Activated CD4-positive, alpha-beta memory T cell treated with anti-CD3 and anti-CD28 coated beads for 36 hours (primary cell): ENCODE measurements at regions not wholly inside any gene's neighbourhood (a gene's known extent, or its start where the extent isn't known, plus 50 kb on each side); places are given as distances from the start of the nearest gene placed in this dataset.

Source experiments
- CTCF ChIA-PET: fragments of 350-600 bp; sonication (Branson Sonifier 250); formaldehyde crosslinking; loops from one replicate; lab custom pipeline; 2021; ENCODE audit warnings: antibody characterized with exemption, inconsistent platforms; lab: Charles Lee
- POLR2A ChIA-PET: fragments of 350-600 bp; sonication (Branson Sonifier 250); formaldehyde crosslinking; loops from one replicate; lab custom pipeline; 2021; ENCODE audit warnings: antibody characterized with exemption; lab: Charles Lee
- DNase-seq: peaks from one replicate; pipeline ENCODE4 v3.0.0-alpha.2; 2020
- H3K27ac Mint-ChIP-seq: one replicate; pipeline ENCODE4 v1.8.0; 2021; ENCODE audit warnings: mixed read lengths
- H3K27me3 Mint-ChIP-seq: one replicate; pipeline ENCODE4 v1.8.0; 2021; ENCODE audit warnings: mixed read lengths
- H3K36me3 Mint-ChIP-seq: one replicate; pipeline ENCODE4 v1.8.0; 2021; ENCODE audit warnings: mixed read lengths
- H3K4me1 Mint-ChIP-seq: one replicate; pipeline ENCODE4 v1.8.0; 2021; ENCODE audit warnings: low read depth, mixed read lengths
- H3K4me3 Mint-ChIP-seq: one replicate; pipeline ENCODE4 v1.8.0; 2021; ENCODE audit warnings: mild to moderate bottlenecking, mixed read lengths
- H3K9me3 Mint-ChIP-seq: one replicate; pipeline ENCODE4 v1.8.0; 2021; ENCODE audit warnings: mixed read lengths
- intact Hi-C: fragments of 100-400 bp; cut with micrococcal nuclease; formaldehyde crosslinking; loops from one replicate; pipeline ENCODE4 v1.15.1; 2023

DNA sequence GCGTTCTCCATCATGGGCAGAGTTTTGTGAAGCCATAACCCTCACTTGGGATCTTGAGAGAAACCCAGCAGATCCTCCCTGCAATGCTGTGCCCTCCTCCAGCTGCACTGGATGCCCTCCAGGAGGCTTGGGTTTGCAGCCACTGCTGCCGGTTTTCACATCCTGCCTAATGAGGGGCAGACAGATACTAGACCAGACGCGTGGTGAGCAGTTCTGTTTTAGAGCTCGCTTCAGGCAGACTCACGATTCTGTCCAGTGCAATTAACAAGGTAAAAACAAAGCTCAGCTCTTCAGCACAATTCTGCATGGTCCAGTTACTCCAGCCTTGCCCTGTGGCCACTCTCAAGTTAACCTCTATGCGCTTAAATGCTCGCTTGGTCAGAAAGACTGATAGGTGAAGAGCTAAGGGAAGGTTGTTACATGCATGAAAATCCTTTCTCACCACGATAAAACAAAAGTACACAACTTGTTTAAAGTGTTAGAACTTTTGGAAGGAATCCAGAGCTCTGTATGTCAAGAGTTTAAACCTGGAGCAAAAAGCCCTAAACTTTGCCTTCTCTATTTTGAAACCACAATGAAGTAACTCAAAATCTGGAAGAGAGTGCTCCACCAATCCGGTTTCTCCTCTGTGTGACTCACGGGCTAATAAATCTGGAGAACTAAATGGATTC lies 292.3 kb upstream of the FAT3 start:
- intact Hi-C loops = no loop called here
- Mint-ChIP-seq H3K9me3 (peaks cover 6% of the 10 kb centered on the region), H3K27ac (no peak overlapping the region), H3K27me3 (no peaks in the 10 kb centered on the region), H3K36me3 (no peaks in the 10 kb centered on the region), H3K4me1 (no peaks in the 10 kb centered on the region), H3K4me3 (no peak overlapping the region)
- POLR2A ChIA-PET = no interaction called here
- CTCF ChIA-PET = no interaction called here
- no peak for DNase-seq

DNA sequence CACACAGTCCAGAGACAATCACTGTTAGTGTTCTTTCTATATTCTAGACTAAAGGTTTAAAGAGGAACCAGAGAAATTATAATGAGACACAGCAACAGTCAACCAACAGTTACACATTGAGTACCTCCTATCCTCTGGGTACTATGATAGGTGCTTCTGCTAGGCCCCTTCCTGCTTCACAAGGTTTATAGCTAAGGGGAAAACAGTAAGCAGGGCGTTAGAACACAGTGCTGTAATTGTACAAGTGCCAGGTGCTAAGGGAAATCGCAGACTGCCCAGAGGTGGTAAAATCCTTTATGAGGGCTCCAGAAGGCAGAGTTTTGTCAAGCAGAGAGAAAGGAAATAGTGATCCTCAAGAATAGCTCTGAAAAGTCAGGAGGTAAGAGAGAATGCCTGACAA lies 297.2 kb upstream of the FAT3 start:
- Mint-ChIP-seq H3K9me3 (peaks cover 9% of the 10 kb centered on the region), H3K4me1 (no peaks in the 10 kb centered on the region), H3K27ac (no peak overlapping the region), H3K4me3 (no peak overlapping the region), H3K36me3 (no peaks in the 10 kb centered on the region), H3K27me3 (no peaks in the 10 kb centered on the region)
- POLR2A ChIA-PET = no interaction called here
- CTCF ChIA-PET = no interaction called here
- no peak for DNase-seq
- intact Hi-C loops = no loop called here

DNA sequence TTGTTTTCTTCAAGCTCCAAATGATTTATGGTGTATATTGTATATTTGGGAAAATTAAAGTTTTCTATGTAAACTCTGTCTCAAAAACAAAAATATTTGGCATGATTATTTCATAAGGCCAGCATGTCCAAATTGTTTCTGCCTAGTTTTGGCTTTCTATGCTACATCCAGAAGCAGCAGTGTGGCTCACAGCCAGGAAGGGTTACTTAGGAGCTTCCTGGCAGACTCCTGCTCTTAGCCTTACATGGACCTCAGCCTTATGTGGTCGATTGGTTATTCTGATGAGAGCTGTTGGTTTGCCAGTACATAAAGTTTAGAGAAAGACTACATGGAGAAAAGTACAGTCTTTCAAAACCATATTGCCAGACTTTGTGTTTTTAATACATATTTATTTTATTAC lies 297.7 kb upstream of the FAT3 start:
- H3K27me3 Mint-ChIP-seq = no peaks in the 10 kb centered on the region
- no peaks in the 10 kb centered on the region for H3K4me1 Mint-ChIP-seq
- peaks cover 9% of the 10 kb centered on the region for H3K9me3 Mint-ChIP-seq
- H3K36me3 Mint-ChIP-seq = no peaks in the 10 kb centered on the region
- DNase-seq = no peak
- intact Hi-C loops = no loop called here
- ChIA-PET POLR2A (no interaction called here), CTCF (no interaction called here)
- no peak overlapping the region for H3K4me3 Mint-ChIP-seq
- H3K27ac Mint-ChIP-seq = no peak overlapping the region

DNA sequence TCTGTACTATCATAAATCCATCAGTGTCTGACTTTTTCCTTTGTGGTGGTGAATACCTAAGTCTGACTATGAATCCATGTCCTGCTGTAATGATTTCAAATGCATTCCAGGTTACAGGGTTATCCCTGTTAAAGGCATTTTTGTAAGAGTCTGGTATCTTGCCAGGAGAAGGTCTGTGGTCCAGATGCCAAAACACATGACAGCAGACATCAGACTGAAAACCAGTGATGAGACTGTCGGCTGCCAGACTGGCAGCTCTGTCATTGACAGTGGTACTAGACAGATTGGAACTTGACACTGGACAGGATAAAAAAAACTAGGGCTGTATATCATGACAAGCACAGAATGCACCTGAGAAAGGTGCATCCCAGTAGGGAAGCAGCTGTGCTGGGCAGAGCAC lies 301.8 kb upstream of the FAT3 start:
- intact Hi-C loops = no loop called here
- POLR2A ChIA-PET = interaction anchor here (0.6 kb wide), 1 partner anchor 23 kb away, joined by 8 read pairs; no protein-coding TSS in a partner anchor

DNA sequence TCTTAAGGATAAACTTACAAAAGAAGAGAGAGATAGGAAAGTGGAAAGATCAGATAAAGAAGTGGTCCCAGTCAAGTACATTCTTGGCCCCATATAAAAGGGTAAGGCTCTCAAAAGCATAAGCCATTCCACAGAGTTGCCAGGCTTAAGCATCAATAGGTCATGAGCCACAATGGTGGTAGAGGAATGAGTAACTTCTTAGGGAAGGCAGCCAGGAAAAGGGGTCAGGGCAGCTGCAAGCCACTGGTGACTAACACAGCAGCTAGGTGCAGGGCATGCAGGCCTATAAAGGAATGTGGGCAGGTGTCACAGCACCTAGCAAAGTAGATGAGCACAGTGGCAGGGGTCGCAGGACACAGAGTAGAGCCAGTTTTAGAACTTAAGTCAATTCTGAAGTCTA lies 302.6 kb upstream of the FAT3 start:
- no peak for DNase-seq
- Mint-ChIP-seq H3K4me3 (no peak overlapping the region), H3K36me3 (no peaks in the 10 kb centered on the region), H3K27ac (no peak overlapping the region), H3K9me3 (peaks cover 6% of the 10 kb centered on the region), H3K27me3 (no peaks in the 10 kb centered on the region), H3K4me1 (no peaks in the 10 kb centered on the region)
- intact Hi-C loops = no loop called here
- POLR2A ChIA-PET = no interaction called here
- CTCF ChIA-PET = no interaction called here

More for the DNA sequence above, 301.8 kb upstream of the FAT3 start:
- Mint-ChIP-seq H3K27me3 (no peaks in the 10 kb centered on the region), H3K9me3 (peaks cover 7% of the 10 kb centered on the region), H3K4me1 (no peaks in the 10 kb centered on the region), H3K36me3 (no peaks in the 10 kb centered on the region), H3K4me3 (no peak overlapping the region), H3K27ac (no peak overlapping the region)
- CTCF ChIA-PET = no interaction called here
- DNase-seq = no peak

DNA sequence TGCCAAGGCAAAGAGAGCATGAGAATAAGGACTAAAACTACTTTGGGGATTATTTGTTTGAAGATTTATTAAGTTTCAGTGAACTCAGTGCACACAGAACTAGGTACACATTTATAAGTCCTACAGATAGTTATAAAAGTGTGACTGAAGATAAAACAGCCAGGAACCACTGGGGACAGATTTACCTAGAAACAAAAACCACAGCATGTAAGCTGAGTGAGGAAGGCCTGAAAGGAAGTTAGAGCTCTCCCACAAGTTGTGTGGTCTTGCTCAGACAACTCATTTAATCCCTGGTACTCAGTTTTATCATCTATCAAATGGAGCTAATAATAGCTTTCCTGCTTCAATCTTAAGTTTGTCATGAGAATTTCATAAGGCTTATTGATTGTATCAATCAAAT lies 311.2 kb upstream of the FAT3 start:
- no peaks in the 10 kb centered on the region for H3K27me3 Mint-ChIP-seq
- DNase-seq = no peak
- H3K4me1 Mint-ChIP-seq = no peaks in the 10 kb centered on the region
- intact Hi-C loops = no loop called here
- ChIA-PET CTCF (no interaction called here), POLR2A (no interaction called here)
- H3K4me3 Mint-ChIP-seq = no peak overlapping the region
- H3K9me3 Mint-ChIP-seq = peaks cover 9% of the 10 kb centered on the region
- H3K27ac Mint-ChIP-seq = no peak overlapping the region
- H3K36me3 Mint-ChIP-seq = no peaks in the 10 kb centered on the region

DNA sequence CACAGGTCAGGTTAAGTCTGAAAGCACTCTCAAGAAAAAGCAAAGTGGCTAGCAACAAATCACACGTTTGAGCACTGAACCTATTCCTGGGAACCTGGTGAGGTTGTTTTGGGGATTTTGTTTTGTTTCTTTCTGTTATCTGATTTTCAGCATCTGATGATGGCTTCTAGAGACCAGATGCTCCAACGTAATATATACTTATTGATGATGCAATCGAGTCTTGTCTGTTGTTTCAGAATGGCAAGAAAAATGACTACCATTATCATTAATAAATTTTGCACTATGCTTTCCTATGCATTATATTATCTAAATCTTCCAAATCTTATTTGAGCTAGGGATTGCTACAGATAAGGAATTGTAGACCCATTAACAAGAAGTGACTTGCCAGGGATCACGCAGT lies 312.3 kb upstream of the FAT3 start:
- Mint-ChIP-seq H3K9me3 (peaks cover 9% of the 10 kb centered on the region), H3K36me3 (no peaks in the 10 kb centered on the region), H3K27me3 (no peaks in the 10 kb centered on the region), H3K4me3 (no peak overlapping the region), H3K27ac (no peak overlapping the region), H3K4me1 (no peaks in the 10 kb centered on the region)
- intact Hi-C loops = no loop called here
- no peak for DNase-seq
- ChIA-PET POLR2A (no interaction called here), CTCF (no interaction called here)

DNA sequence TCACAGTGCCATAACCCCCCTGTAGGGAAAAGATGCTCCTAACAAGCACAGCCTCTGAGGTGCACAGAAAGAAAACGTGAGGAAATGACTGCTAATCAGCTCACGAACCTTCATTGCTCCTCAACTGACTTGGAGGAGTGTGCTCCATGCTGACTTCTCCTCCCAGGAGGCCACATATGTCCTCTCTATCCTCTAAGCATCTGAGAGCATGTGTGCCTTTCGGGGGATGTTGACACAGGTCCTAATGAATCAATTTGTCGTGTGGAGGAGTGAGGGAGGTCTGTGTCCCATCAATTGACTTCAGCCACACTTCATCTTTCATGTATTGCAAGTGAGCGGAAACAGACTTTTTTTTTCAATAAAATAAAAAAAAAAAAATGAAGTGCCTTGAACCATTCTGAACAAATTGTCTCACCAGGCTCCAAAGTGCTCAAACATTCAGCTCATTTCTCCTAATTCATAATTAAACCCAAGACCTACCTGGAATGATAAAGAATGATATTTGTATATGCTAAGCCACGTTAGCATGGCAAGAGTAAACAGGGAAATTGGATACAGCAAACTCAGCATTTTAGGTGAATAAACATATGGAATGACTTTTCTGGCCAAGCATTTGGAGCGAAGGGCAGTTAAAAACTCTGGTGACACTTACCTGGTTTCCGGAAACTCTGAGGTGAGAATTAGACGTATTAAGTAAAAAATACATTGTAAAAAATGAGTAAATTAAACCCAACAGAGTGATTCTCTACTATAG lies 317.6 kb upstream of the FAT3 start:
- DNase-seq = no peak
- no peaks in the 10 kb centered on the region for H3K27me3 Mint-ChIP-seq
- no peak overlapping the region for H3K27ac Mint-ChIP-seq
- CTCF ChIA-PET = no interaction called here
- H3K9me3 Mint-ChIP-seq = no peaks in the 10 kb centered on the region
- H3K36me3 Mint-ChIP-seq = no peaks in the 10 kb centered on the region
- POLR2A ChIA-PET = no interaction called here
- H3K4me3 Mint-ChIP-seq = no peak overlapping the region
- H3K4me1 Mint-ChIP-seq = no peaks in the 10 kb centered on the region
- intact Hi-C loops = no loop called here

DNA sequence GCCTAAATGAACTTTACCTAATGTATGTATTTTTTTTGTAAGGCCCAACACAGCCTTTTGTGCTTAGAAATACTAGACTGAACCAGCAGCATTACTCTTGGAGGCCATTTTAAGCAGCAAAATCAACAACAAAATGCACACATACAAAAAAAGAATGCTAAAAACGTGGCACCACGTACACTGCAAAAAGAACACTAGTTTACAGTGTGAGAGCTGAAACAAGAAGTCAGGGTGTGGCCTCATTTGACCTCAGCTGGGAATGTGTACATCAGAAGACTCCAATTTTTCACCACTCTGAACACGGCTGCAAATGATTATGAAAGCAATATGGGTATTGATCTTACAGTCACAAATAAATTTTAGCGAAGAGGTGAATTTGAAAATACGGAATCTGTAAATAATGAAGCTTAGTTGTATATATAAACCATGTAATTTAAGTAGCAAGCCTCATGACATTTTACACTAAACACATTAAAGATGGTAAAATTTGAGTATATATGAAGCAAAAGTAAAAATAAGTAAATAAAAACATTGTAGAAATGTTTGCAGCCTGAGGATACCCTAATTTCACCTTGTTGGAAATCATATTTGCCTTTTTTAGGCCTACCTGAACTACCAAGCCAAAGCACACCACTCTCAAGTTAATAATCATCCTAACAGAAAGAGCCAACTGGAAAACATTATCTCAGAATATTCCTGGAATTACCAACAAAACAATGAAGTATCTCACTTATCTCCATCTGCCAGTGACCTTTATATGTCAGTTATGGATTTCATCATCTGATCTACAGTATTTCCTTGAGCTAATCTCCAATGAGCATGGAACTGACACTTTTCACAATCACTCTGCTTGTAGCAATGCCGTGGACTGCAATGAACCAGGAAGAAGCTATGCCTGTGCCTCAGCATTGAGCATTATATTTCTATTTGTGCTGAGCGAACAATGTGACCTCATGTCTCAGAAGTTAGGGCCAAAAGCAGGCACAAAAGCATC lies 319.5 kb upstream of the FAT3 start:
- DNase-seq = no peak
- ChIA-PET POLR2A (no interaction called here), CTCF (interaction anchor here (0.7 kb wide), 1 partner anchor 606 kb away, joined by 3 read pairs; no protein-coding TSS in a partner anchor)
- no peaks in the 10 kb centered on the region for H3K36me3 Mint-ChIP-seq
- intact Hi-C loops = no loop called here
- peaks cover 2% of the 10 kb centered on the region for H3K9me3 Mint-ChIP-seq
- no peak overlapping the region for H3K4me3 Mint-ChIP-seq
- no peaks in the 10 kb centered on the region for H3K4me1 Mint-ChIP-seq
- no peaks in the 10 kb centered on the region for H3K27me3 Mint-ChIP-seq
- H3K27ac Mint-ChIP-seq = no peak overlapping the region

DNA sequence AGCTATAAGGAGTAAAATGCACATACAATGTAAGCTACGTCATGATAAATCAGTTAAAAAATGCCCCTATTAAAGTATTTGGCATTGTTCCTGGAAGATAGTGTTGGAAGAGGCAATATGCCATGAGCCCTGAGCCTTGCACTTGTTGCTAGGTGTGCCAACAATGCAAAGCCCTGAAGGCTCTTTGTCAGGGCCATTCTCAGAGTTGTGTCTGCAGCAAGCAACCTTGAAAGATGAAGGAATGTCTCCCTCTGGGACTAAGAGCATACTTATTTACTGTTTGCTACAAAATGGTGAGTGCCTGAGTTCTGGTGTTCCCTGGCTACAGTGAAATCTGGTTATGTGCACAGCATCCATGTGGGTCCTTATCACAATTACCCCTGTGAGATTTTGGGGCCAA lies 322.3 kb upstream of the FAT3 start:
- intact Hi-C loops = no loop called here
- Mint-ChIP-seq H3K27ac (no peak overlapping the region), H3K4me1 (no peaks in the 10 kb centered on the region), H3K36me3 (no peaks in the 10 kb centered on the region), H3K9me3 (peaks cover 2% of the 10 kb centered on the region), H3K27me3 (no peaks in the 10 kb centered on the region), H3K4me3 (no peak overlapping the region)
- ChIA-PET CTCF (no interaction called here), POLR2A (no interaction called here)
- no peak for DNase-seq

DNA sequence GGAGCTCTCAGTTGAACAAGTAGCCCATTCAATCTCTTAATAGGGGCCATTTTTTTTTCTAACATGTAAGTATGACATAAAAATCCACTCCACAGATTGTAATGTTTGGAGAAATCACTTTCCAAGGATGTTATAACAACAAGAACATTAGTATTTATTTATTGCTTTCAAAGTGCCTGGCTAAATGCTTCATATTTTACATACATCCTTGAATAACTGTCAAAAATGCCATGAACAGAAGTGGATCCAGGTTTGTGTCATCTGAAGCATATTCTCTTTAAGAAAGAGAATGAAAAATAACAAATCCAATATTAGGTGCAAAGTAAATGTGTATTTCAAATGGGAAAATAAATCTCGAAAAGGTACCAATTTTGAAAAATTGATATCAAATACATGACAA lies 344.0 kb upstream of the FAT3 start:
- peaks cover 7% of the 10 kb centered on the region for H3K9me3 Mint-ChIP-seq
- intact Hi-C loops = no loop called here
- H3K4me1 Mint-ChIP-seq = no peaks in the 10 kb centered on the region
- CTCF ChIA-PET = no interaction called here
- DNase-seq = no peak
- POLR2A ChIA-PET = no interaction called here
- H3K4me3 Mint-ChIP-seq = no peak overlapping the region
- H3K27me3 Mint-ChIP-seq = no peaks in the 10 kb centered on the region
- H3K27ac Mint-ChIP-seq = no peak overlapping the region
- no peaks in the 10 kb centered on the region for H3K36me3 Mint-ChIP-seq

DNA sequence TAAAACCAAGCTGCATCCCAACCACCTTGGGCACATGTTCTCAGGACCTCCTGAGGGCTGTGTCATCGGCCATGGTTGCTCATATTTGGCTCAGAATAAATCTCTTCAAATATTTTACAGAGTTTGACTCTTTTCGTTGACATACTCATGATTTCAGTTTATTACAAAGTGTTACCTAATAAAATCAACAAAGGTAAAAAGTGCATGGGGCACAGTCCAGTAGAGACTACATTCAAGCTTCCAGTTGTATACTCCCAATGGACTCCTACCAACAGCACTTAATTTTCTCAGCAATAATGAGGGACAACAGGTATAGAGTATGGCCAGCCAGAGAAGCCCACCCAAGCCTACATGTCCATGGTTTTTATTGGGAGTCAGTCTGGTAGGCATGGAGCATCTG lies 347.9 kb upstream of the FAT3 start:
- no peak for DNase-seq
- no peaks in the 10 kb centered on the region for H3K4me1 Mint-ChIP-seq
- H3K9me3 Mint-ChIP-seq = peaks cover 6% of the 10 kb centered on the region
- intact Hi-C loops = no loop called here
- H3K27ac Mint-ChIP-seq = no peak overlapping the region
- H3K27me3 Mint-ChIP-seq = no peaks in the 10 kb centered on the region
- ChIA-PET CTCF (no interaction called here), POLR2A (no interaction called here)
- no peak overlapping the region for H3K4me3 Mint-ChIP-seq
- no peaks in the 10 kb centered on the region for H3K36me3 Mint-ChIP-seq
